ENCODE measurements at regions not wholly inside any gene's neighbourhood (a gene's known extent, or its start where the extent isn't known, plus 50 kb on each side); places are given as distances from the start of the nearest gene placed in this dataset.
A peak's percentile ranks its signal among the peaks of the same experiment; 100 is the strongest.

DNA sequence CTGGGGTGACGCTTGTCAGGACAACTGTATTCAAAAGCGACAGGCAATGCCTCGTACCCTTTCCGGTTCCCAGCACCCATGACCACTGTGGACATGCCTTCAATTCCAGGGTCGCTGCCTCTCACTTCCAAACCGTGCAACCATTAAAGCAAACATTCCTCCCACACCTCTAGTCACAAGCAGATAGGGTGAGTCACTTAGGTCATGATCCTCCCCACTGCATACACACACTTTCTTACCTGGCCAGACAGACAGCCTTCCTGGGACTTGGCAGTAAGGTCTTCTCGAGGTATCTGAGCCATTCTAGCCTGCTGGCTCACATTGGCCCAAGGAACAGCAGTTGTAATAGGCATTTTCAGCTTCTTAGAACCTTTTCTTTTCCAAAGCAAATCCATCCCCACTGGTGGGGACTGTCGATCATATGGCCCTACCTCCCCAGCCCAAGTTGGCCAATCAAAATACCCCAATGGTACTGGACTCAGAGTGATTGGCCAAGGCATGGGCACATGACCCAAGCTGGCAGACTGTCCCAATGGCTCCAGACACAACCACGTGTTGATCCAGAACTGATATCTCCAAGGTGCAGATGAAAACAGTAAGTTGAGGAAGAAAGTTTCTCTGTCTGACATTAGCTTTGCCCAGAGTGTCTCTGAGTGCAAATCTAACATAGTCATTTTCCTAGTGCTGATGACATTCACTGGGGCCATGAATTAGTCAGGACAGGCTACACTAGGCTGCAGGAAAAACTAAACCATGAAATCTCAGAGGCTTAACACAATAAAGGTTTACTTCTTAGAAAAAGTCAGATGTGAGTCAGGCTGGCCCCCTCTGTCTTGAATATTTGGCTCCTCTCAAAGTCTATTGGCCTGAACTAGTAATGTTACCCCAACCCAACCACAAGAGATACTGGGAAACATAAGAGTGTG, 113.8 kb downstream of the RRAGC start (continued):
- no peak for TF ChIP-seq CHD7 (IDR thresholded peaks at IDR 0.05; ENCODE audit: low read depth, low read length)
- no peak for TF ChIP-seq ZNF224 (CRISPR knock-in tag; IDR thresholded peaks at IDR 0.05)
- no peak for TF ChIP-seq NBN (IDR thresholded peaks at IDR 0.05; ENCODE audit: low read depth)
- TF ChIP-seq, protein P1, sequence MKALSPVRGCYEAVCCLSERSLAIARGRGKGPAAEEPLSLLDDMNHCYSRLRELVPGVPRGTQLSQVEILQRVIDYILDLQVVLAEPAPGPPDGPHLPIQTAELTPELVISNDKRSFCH (CRISPR knock-in tag; IDR thresholded peaks at IDR 0.05) = no peak
- TF ChIP-seq, protein P1 (tag; IDR thresholded peaks at IDR 0.05) = peak; percentile 62; the same call in 1 of the 2 replicates
- TF ChIP-seq RBM15 (IDR thresholded peaks at IDR 0.05; ENCODE audit: insufficient read depth, low read length) = no peak
- no peak for TF ChIP-seq MED1 (CRISPR knock-in tag; IDR thresholded peaks at IDR 0.05; ENCODE audit: borderline replicate concordance)
- peak; percentile 89; the same call in 1 of the 2 replicates for TF ChIP-seq ZNF12 (CRISPR knock-in tag; IDR thresholded peaks at IDR 0.05)
- no peak for TF ChIP-seq HBP1 (CRISPR knock-in tag; IDR thresholded peaks at IDR 0.05)
- peak in 1 of 2 experiments; percentile 46; a peak in 2 of 4 replicates for TF ChIP-seq HDAC1 (IDR thresholded peaks at IDR 0.05)
- TF ChIP-seq MEF2A (IDR thresholded peaks at IDR 0.05; ENCODE audit: control insufficient read depth, low read depth, low read length) = no peak
- no peak for TF ChIP-seq ZNF217 (CRISPR knock-in tag; IDR thresholded peaks at IDR 0.05)
- no peak for TF ChIP-seq ZNF76 (CRISPR knock-in tag; IDR thresholded peaks at IDR 0.05; ENCODE audit: borderline replicate concordance)
- TF ChIP-seq DPF2 (IDR thresholded peaks at IDR 0.05) = peak; percentile 88
- TF ChIP-seq FOXP1 (CRISPR knock-in tag; IDR thresholded peaks at IDR 0.05) = no peak

Data from K562 (cell line).